ENCODE measurements at regions not wholly inside any gene's neighbourhood (a gene's known extent, or its start where the extent isn't known, plus 50 kb on each side); places are given as distances from the start of the nearest gene placed in this dataset.

GRCh38 chr2:167550448-167550847 is 662.2 kb downstream of the XIRP2 start:
- Histone ChIP-seq H3K27ac (ENCODE audit: low read depth in 2 of 2, low read length in 1 of 2) (peak overlapping the region in 1 of 2 experiments; percentile 67; a peak in 1 of 4 replicates), H3K9me3 (no peaks in the 10 kb centered on the region), H3K27me3 (ENCODE audit: insufficient read depth) (no peaks in the 10 kb centered on the region), H3F3A (replicated peaks; ENCODE audit: insufficient read depth) (no peaks in the 10 kb centered on the region), H2AFZ (ENCODE audit: low read depth) (no peak overlapping the region), H3K4me3 (ENCODE audit: low read depth in 2 of 2, low read length in 1 of 2) (no peak overlapping the region), H3K79me2 (ENCODE audit: insufficient read depth) (no peaks in the 10 kb centered on the region), H3K9me2 (no peaks in the 10 kb centered on the region), H3K4me2 (no peak overlapping the region), H4K20me1 (ENCODE audit: insufficient read depth) (no peaks in the 10 kb centered on the region), H3K4me1 (ENCODE audit: control insufficient read depth in 1 of 2, insufficient read depth in 2 of 2, low read depth in 1 of 2, low read length in 1 of 2) (peaks cover 0 to 11% of the 10 kb centered on the region in 2 experiments; a peak in 2 of 4 replicates), H3K36me3 (replicated peaks in 1 of 2; ENCODE audit: control insufficient read depth in 1 of 2, insufficient read depth in 2 of 2, low read length in 1 of 2) (no peaks in the 10 kb centered on the region), H3K9ac (no peak overlapping the region)
- ChIA-PET POLR2A (no interaction called here), CTCF (interaction anchor here (0.6 to 1.8 kb wide), 5 partner anchors 11 to 286 kb away, joined by 3 to 7 read pairs (median 4); no protein-coding TSS in a partner anchor)
- peak; percentile 20 for DNase-seq
- TF ChIP-seq ELF1 (IDR thresholded peaks at IDR 0.05) (no peak), NRF1 (IDR thresholded peaks at IDR 0.05; ENCODE audit: low read depth, low read length) (no peak), TAF1 (IDR thresholded peaks at IDR 0.05; ENCODE audit: borderline replicate concordance, low read depth, low read length) (no peak), GATA2 (CRISPR knock-in tag; IDR thresholded peaks at IDR 0.05) (no peak), RCOR1 (IDR thresholded peaks at IDR 0.05; ENCODE audit: low read length) (no peak), USF1 (IDR thresholded peaks at IDR 0.05; ENCODE audit: borderline replicate concordance, low read depth) (no peak), CHD2 (IDR thresholded peaks at IDR 0.05; ENCODE audit: low read length, partially characterized antibody) (no peak), NFIC (IDR thresholded peaks at IDR 0.05; ENCODE audit: borderline replicate concordance) (no peak), RAD21 (IDR thresholded peaks at IDR 0.05; ENCODE audit: low read length) (peak; percentile 57), RFX5 (IDR thresholded peaks at IDR 0.05; ENCODE audit: low read length) (no peak), FOXJ3 (CRISPR knock-in tag; IDR thresholded peaks at IDR 0.05) (no peak), MEF2A (IDR thresholded peaks at IDR 0.05; ENCODE audit: borderline replicate concordance, low read depth) (no peak), SIN3A (IDR thresholded peaks at IDR 0.05; ENCODE audit: borderline replicate concordance, low read depth, low read length) (no peak), SMC3 (IDR thresholded peaks at IDR 0.05; ENCODE audit: low read depth, low read length) (peak; percentile 31; the same call in 1 of the 2 replicates), TCF12 (IDR thresholded peaks at IDR 0.05) (no peak), EP300 (IDR thresholded peaks at IDR 0.05; ENCODE audit: borderline replicate concordance in 1 of 2, low read depth in 1 of 2, low read length in 1 of 2) (no peak)
- TF ChIP-seq, protein P1, sequence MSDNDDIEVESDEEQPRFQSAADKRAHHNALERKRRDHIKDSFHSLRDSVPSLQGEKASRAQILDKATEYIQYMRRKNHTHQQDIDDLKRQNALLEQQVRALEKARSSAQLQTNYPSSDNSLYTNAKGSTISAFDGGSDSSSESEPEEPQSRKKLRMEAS (IDR thresholded peaks at IDR 0.05; ENCODE audit: low read depth) = no peak
- TF ChIP-seq, protein P2, sequence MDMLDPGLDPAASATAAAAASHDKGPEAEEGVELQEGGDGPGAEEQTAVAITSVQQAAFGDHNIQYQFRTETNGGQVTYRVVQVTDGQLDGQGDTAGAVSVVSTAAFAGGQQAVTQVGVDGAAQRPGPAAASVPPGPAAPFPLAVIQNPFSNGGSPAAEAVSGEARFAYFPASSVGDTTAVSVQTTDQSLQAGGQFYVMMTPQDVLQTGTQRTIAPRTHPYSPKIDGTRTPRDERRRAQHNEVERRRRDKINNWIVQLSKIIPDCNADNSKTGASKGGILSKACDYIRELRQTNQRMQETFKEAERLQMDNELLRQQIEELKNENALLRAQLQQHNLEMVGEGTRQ (IDR thresholded peaks at IDR 0.05; ENCODE audit: borderline replicate concordance, low read depth, low read length) = no peak
- TF ChIP-seq, protein P3, sequence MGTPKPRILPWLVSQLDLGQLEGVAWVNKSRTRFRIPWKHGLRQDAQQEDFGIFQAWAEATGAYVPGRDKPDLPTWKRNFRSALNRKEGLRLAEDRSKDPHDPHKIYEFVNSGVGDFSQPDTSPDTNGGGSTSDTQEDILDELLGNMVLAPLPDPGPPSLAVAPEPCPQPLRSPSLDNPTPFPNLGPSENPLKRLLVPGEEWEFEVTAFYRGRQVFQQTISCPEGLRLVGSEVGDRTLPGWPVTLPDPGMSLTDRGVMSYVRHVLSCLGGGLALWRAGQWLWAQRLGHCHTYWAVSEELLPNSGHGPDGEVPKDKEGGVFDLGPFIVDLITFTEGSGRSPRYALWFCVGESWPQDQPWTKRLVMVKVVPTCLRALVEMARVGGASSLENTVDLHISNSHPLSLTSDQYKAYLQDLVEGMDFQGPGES (IDR thresholded peaks at IDR 0.05; ENCODE audit: low read depth, low read length) = no peak
- TF ChIP-seq, protein P4, sequence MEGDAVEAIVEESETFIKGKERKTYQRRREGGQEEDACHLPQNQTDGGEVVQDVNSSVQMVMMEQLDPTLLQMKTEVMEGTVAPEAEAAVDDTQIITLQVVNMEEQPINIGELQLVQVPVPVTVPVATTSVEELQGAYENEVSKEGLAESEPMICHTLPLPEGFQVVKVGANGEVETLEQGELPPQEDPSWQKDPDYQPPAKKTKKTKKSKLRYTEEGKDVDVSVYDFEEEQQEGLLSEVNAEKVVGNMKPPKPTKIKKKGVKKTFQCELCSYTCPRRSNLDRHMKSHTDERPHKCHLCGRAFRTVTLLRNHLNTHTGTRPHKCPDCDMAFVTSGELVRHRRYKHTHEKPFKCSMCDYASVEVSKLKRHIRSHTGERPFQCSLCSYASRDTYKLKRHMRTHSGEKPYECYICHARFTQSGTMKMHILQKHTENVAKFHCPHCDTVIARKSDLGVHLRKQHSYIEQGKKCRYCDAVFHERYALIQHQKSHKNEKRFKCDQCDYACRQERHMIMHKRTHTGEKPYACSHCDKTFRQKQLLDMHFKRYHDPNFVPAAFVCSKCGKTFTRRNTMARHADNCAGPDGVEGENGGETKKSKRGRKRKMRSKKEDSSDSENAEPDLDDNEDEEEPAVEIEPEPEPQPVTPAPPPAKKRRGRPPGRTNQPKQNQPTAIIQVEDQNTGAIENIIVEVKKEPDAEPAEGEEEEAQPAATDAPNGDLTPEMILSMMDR (IDR thresholded peaks at IDR 0.05) = peak; percentile 64
- WGBS (ENCODE audit: low lambda C conversion rate) = 69% methylated on average over 1 of the region's 1 CpG

Data from SK-N-SH (cell line).